ENCODE measurements at regions not wholly inside any gene's neighbourhood (a gene's known extent, or its start where the extent isn't known, plus 50 kb on each side); places are given as distances from the start of the nearest gene placed in this dataset.

DNA sequence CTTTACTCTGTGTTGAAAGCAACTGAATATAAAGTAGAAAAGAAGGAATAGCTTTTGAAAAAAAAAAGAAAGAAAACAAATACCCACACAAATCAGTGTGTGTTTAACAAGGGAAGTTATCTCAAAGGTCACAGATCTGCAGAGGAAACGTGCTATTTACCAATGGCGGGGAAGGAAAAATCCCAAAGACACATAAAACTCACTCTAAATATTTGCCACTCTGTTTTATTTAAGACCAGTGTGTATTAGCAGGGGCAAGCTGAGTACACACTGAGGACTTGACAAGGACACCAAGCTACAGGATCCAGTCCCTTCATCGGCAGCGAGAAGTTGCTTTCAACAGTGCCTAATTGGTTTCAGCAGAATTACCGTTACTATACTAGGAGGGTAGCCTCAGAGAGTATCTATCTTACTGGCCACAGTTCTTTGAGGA is 252.5 kb downstream of the DEPDC1B start:
- TF ChIP-seq, protein P1, sequence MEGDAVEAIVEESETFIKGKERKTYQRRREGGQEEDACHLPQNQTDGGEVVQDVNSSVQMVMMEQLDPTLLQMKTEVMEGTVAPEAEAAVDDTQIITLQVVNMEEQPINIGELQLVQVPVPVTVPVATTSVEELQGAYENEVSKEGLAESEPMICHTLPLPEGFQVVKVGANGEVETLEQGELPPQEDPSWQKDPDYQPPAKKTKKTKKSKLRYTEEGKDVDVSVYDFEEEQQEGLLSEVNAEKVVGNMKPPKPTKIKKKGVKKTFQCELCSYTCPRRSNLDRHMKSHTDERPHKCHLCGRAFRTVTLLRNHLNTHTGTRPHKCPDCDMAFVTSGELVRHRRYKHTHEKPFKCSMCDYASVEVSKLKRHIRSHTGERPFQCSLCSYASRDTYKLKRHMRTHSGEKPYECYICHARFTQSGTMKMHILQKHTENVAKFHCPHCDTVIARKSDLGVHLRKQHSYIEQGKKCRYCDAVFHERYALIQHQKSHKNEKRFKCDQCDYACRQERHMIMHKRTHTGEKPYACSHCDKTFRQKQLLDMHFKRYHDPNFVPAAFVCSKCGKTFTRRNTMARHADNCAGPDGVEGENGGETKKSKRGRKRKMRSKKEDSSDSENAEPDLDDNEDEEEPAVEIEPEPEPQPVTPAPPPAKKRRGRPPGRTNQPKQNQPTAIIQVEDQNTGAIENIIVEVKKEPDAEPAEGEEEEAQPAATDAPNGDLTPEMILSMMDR (IDR thresholded peaks at IDR 0.05) = no peak
- TF ChIP-seq ZFX (IDR thresholded peaks at IDR 0.05; ENCODE audit: borderline replicate concordance) = no peak
